NT2/D1 (cell line): ENCODE measurements at regions not wholly inside any gene's neighbourhood (a gene's known extent, or its start where the extent isn't known, plus 50 kb on each side); places are given as distances from the start of the nearest gene placed in this dataset.

Experiments used
- SUZ12 ChIP-seq: IDR thresholded peaks from 2 replicates; pipeline ENCODE4 v1.6.1; 2011; ENCODE audit not compliant: insufficient read length, insufficient read depth; ENCODE audit errors: extremely low read depth
- YY1 ChIP-seq: IDR thresholded peaks from 2 replicates; pipeline ENCODE4 v1.6.1; 2011; ENCODE audit not compliant: insufficient read length, insufficient read depth
- ZNF274 ChIP-seq: IDR thresholded peaks from 2 replicates; pipeline ENCODE4 v1.6.1; 2011; ENCODE audit warnings: mild to moderate bottlenecking, low read depth, low read length

DNA sequence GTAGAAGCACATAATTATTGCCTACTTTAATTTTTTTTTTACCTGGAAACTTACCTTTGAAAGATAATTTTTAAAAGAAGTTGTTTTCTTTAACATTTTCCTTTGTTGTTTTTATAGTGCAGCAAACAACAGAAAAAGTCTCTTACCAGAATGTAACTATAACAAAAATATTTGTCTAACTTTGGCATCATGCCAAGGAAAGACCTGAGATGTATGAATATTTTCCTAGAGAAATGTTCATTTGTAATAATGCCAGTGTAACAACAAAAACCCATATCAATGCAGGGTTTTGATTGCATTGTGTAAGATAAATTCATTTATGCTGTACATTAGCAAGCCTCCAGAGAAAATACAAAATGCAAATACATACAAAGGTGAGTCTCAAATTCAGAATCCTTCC is 775.7 kb downstream of the SI start:
- TF ChIP-seq YY1 (no peak), SUZ12 (no peak), ZNF274 (no peak)
